ENCODE measurements at regions not wholly inside any gene's neighbourhood (a gene's known extent, or its start where the extent isn't known, plus 50 kb on each side); places are given as distances from the start of the nearest gene placed in this dataset.

GRCh38 chr7:125568799-125569198, 639.2 kb upstream of the POT1 start:
- TF ChIP-seq CTCF (IDR thresholded peaks at IDR 0.05) (no peak), POLR2A (IDR thresholded peaks at IDR 0.05) (no peak)
